ENCODE measurements at regions not wholly inside any gene's neighbourhood (a gene's known extent, or its start where the extent isn't known, plus 50 kb on each side); places are given as distances from the start of the nearest gene placed in this dataset.

- Histone ChIP-seq H3K4me1 (ENCODE audit: insufficient read depth) (no peaks in the 10 kb centered on the region), H3K36me3 (ENCODE audit: insufficient read depth) (no peaks in the 10 kb centered on the region), H3K79me2 (replicated peaks; ENCODE audit: insufficient read depth) (no peaks in the 10 kb centered on the region), H3K4me3 (no peak overlapping the region), H3K4me2 (no peak overlapping the region), H3K9me2 (ENCODE audit: insufficient read depth) (no peaks in the 10 kb centered on the region), H4K20me1 (replicated peaks; ENCODE audit: insufficient read depth) (no peaks in the 10 kb centered on the region), H3K27ac (ENCODE audit: low read depth) (no peak overlapping the region), H3K27me3 (ENCODE audit: insufficient read depth) (no peaks in the 10 kb centered on the region), H3F3A (replicated peaks; ENCODE audit: low read depth) (no peaks in the 10 kb centered on the region), H2AFZ (no peak overlapping the region)
- Mint-ChIP-seq H3K9me3 (no peaks in the 10 kb centered on the region), H3K27ac (no peak overlapping the region), H3K4me1 (peaks cover 3% of the 10 kb centered on the region), H3K36me3 (ENCODE audit: low read depth) (no peaks in the 10 kb centered on the region), H3K4me3 (no peak overlapping the region), H3K27me3 (ENCODE audit: insufficient read depth, low read depth, poor library complexity) (no peaks in the 10 kb centered on the region)
- DNase-seq (ENCODE audit: low spot score) (no peak), ATAC-seq (no peak)
- TF ChIP-seq, protein P1, sequence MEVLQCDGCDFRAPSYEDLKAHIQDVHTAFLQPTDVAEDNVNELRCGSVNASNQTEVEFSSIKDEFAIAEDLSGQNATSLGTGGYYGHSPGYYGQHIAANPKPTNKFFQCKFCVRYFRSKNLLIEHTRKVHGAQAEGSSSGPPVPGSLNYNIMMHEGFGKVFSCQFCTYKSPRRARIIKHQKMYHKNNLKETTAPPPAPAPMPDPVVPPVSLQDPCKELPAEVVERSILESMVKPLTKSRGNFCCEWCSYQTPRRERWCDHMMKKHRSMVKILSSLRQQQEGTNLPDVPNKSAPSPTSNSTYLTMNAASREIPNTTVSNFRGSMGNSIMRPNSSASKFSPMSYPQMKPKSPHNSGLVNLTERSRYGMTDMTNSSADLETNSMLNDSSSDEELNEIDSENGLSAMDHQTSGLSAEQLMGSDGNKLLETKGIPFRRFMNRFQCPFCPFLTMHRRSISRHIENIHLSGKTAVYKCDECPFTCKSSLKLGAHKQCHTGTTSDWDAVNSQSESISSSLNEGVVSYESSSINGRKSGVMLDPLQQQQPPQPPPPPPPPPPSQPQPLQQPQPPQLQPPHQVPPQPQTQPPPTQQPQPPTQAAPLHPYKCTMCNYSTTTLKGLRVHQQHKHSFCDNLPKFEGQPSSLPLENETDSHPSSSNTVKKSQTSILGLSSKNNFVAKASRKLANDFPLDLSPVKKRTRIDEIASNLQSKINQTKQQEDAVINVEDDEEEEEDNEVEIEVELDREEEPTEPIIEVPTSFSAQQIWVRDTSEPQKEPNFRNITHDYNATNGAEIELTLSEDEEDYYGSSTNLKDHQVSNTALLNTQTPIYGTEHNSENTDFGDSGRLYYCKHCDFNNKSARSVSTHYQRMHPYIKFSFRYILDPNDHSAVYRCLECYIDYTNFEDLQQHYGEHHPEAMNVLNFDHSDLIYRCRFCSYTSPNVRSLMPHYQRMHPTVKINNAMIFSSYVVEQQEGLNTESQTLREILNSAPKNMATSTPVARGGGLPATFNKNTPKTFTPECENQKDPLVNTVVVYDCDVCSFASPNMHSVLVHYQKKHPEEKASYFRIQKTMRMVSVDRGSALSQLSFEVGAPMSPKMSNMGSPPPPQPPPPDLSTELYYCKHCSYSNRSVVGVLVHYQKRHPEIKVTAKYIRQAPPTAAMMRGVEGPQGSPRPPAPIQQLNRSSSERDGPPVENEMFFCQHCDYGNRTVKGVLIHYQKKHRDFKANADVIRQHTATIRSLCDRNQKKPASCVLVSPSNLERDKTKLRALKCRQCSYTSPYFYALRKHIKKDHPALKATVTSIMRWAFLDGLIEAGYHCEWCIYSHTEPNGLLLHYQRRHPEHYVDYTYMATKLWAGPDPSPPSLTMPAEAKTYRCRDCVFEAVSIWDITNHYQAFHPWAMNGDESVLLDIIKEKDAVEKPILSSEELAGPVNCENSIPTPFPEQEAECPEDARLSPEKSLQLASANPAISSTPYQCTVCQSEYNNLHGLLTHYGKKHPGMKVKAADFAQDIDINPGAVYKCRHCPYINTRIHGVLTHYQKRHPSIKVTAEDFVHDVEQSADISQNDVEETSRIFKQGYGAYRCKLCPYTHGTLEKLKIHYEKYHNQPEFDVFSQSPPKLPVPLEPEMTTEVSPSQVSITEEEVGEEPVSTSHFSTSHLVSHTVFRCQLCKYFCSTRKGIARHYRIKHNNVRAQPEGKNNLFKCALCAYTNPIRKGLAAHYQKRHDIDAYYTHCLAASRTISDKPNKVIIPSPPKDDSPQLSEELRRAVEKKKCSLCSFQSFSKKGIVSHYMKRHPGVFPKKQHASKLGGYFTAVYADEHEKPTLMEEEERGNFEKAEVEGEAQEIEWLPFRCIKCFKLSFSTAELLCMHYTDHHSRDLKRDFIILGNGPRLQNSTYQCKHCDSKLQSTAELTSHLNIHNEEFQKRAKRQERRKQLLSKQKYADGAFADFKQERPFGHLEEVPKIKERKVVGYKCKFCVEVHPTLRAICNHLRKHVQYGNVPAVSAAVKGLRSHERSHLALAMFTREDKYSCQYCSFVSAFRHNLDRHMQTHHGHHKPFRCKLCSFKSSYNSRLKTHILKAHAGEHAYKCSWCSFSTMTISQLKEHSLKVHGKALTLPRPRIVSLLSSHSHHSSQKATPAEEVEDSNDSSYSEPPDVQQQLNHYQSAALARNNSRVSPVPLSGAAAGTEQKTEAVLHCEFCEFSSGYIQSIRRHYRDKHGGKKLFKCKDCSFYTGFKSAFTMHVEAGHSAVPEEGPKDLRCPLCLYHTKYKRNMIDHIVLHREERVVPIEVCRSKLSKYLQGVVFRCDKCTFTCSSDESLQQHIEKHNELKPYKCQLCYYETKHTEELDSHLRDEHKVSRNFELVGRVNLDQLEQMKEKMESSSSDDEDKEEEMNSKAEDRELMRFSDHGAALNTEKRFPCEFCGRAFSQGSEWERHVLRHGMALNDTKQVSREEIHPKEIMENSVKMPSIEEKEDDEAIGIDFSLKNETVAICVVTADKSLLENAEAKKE (CRISPR knock-in tag; IDR thresholded peaks at IDR 0.05) = no peak
- no peak for TF ChIP-seq STAT1 (IDR thresholded peaks at IDR 0.05; ENCODE audit: unreplicated experiment)
- TF ChIP-seq POLR2AphosphoS5 (IDR thresholded peaks at IDR 0.05; ENCODE audit: low read depth) = no peak
- TF ChIP-seq NANOG (IDR thresholded peaks at IDR 0.05; ENCODE audit: borderline replicate concordance) = no peak
- no peak for TF ChIP-seq JUNB (IDR thresholded peaks at IDR 0.05; ENCODE audit: unreplicated experiment)
- no peak for TF ChIP-seq ZNF331 (CRISPR knock-in tag; IDR thresholded peaks at IDR 0.05; ENCODE audit: low read depth)
- no peak for TF ChIP-seq ZNF114 (CRISPR knock-in tag; IDR thresholded peaks at IDR 0.05)
- TF ChIP-seq EZH2 (IDR thresholded peaks at IDR 0.05; ENCODE audit: low read depth, unreplicated experiment) = no peak
- no peak for TF ChIP-seq REST (IDR thresholded peaks at IDR 0.05; ENCODE audit: unreplicated experiment)
- no peak for TF ChIP-seq ETS1 (IDR thresholded peaks at IDR 0.05)
- TF ChIP-seq CREB1 (CRISPR knock-in tag; IDR thresholded peaks at IDR 0.05; ENCODE audit: low read depth) = no peak
- no peak for TF ChIP-seq EZH2phosphoT487 (IDR thresholded peaks at IDR 0.05; ENCODE audit: unreplicated experiment)
These were observed 74.3 kb upstream of the GUCY1A1 start for GRCh38 chr4:155592179-155592937.

Data from GM23338 (cell line).